SK-N-SH (cell line): ENCODE measurements at regions not wholly inside any gene's neighbourhood (a gene's known extent, or its start where the extent isn't known, plus 50 kb on each side); places are given as distances from the start of the nearest gene placed in this dataset.

Source experiments
- CTCF ChIP-seq: fragments of 200-600 bp; sonication (generic); IDR thresholded peaks from 2 replicates; pipeline ENCODE4 v1.6.1; 2017; ENCODE audit warnings: antibody characterized with exemption, mild to moderate bottlenecking, moderate library complexity
- EZH2phosphoT487 ChIP-seq: fragments of 200-600 bp; sonication (generic); IDR thresholded peaks from 2 replicates; pipeline ENCODE4 v1.6.1; 2017; ENCODE audit warnings: low read depth, mixed run types, mild to moderate bottlenecking, antibody characterized with exemption, moderate library complexity, borderline replicate concordance
- GATA2 ChIP-seq: sonication (generic); formaldehyde crosslinking; IDR thresholded peaks from 2 replicates; pipeline ENCODE4 v1.5.0; 2020; ENCODE audit warnings: mild to moderate bottlenecking, missing genetic modification reagents
- SIN3A ChIP-seq: IDR thresholded peaks from 2 replicates; pipeline ENCODE4 v1.6.1; 2012; ENCODE audit warnings: low read depth, mild to moderate bottlenecking, low read length, moderate library complexity, borderline replicate concordance
- TEAD4 ChIP-seq: IDR thresholded peaks from 2 replicates; pipeline ENCODE4 v1.4.0; 2012; ENCODE audit warnings: mild to moderate bottlenecking, borderline replicate concordance; ENCODE audit not compliant: insufficient read depth
- YY1 ChIP-seq: IDR thresholded peaks from 2 replicates; pipeline ENCODE4 v1.4.0; 2012; ENCODE audit warnings: low read depth, mild to moderate bottlenecking

GRCh38 chr3:109994853-109995252 is 657.5 kb upstream of the DPPA4 start:
- TF ChIP-seq CTCF (no peak), TEAD4 (no peak), YY1 (no peak), GATA2 (no peak), EZH2phosphoT487 (no peak), SIN3A (no peak)
